GM21717 (cell line): ENCODE measurements at regions not wholly inside any gene's neighbourhood (a gene's known extent, or its start where the extent isn't known, plus 50 kb on each side); places are given as distances from the start of the nearest gene placed in this dataset.

Experiments
- ATAC-seq: cut with Tn5 transposase; IDR thresholded peaks from one replicate; pipeline ENCODE4 v1.9.1; 2021; ENCODE audit warnings: mild to moderate bottlenecking, moderate library complexity; ENCODE audit not compliant: unreplicated experiment

GRCh38 chr6:167643223-167643622 lies 183.5 kb upstream of the AFDN start:
- ATAC-seq: no peak

DNA sequence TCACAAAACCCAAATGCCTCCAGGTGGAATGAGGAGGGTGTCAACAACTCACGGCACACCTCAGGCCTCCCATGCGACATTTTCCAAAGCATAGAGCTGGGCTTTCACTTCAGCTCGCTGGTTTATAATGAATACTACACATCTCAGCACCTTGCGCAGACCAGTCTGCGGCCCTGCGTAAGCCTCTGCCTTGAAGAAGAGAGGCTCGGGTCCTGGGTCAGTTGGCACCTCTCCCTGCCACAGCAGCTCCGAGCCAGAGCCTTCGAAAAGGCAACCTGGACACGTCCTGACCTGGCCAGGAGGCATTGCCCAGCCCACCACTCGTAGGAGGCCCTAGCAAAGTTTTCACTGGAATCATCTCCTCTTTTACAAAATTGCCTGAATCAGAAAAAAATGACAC lies 183.0 kb upstream of the AFDN start:
- no peak for ATAC-seq

GRCh38 chr6:167644412-167645132 lies 182.1 kb upstream of the AFDN start:
- no peak for ATAC-seq

GRCh38 chr6:167645368-167645767 lies 181.3 kb upstream of the AFDN start:
- ATAC-seq: no peak

DNA sequence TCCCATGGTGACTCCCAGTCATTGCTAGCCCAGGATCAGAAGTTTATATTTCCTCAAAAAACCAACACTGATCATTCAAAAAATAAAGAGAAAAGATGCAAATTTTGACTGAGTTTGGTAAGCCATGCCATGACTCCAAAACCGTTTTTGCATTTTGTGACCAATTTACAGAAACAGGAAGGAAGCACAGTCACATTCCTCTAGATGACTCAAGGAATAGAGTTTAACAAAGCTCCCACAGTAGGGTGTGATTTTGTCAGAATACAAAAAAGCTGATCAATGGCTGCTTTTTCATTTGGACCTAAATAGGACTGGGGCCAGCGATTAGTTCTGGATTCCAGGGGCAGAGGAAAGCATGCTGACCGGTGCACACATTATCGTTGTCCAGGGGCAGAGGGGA lies 179.4 kb upstream of the AFDN start:
- no peak for ATAC-seq

GRCh38 chr6:167647737-167648470 lies 178.8 kb upstream of the AFDN start:
- no peak for ATAC-seq

GRCh38 chr6:167648501-167649278 lies 178.0 kb upstream of the AFDN start:
- ATAC-seq: no peak

GRCh38 chr6:167649476-167649875 lies 177.2 kb upstream of the AFDN start:
- ATAC-seq: no peak

- ATAC-seq: no peak
Measured at GRCh38 chr6:167650730-167651317, 175.9 kb upstream of the AFDN start.

GRCh38 chr6:167651318-167652041 lies 175.2 kb upstream of the AFDN start:
- ATAC-seq: no peak

- no peak for ATAC-seq
Measured at GRCh38 chr6:167652042-167652700, 174.5 kb upstream of the AFDN start.

GRCh38 chr6:167652701-167653095 lies 174.0 kb upstream of the AFDN start:
- ATAC-seq: no peak

DNA sequence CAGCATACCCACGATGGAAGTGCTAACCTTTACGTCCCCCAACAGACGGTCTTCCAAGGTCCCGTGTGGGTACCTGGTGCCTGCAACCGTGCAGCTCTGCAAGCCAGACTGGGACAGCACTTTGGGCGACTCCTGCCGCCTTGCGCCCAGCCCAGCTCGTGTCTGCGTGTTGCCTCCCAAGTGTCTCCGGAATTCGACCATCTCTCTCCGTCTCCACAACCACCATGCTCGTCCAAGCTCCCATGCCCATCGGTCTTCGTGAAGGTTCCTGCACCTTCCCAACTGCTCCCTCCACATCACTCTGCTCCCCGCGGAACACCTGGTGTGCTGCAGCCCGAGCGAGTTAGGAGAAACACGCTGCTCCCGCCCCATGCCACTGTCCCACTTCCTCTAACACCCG lies 173.2 kb upstream of the AFDN start:
- no peak for ATAC-seq

DNA sequence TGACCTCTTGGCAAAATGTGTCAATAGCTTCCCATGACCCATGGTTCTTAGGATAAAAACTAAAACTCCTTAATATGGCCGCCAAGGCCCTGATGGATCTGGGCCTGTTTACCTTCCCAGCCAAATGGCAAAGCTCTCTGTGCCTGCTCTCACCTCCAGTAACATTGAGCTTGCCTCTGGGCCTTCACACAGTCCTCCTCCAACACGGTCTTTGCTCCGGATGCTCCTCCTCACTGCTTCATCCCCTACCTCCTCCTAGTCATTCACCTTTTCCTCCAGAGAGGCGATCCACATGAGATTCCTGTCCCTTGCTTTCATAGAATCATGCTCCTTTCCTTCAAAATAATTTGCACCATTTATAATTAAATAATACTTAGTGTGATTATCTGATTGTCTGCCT lies 172.3 kb upstream of the AFDN start:
- ATAC-seq: no peak

- ATAC-seq: no peak
Measured at GRCh38 chr6:167655174-167655821, 171.4 kb upstream of the AFDN start.

DNA sequence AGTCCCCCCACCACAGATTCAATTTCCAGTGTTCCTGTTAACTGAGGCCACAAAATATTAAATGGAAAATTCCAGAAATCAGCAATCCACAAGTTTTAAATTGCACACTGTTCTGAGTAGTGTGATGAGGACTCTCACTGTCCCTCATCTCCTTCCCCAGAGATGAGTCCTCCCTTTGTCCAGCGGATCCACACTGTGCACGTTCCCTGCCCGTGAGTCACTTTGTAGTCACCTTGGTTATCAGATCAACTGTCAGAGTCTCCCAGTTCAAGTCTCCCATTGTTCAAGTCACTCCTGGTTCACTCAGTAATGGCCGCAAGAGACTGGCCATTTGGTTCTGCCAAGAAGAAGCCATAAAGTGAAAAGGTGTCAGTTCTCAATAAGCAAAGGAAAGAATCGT lies 168.6 kb upstream of the AFDN start:
- no peak for ATAC-seq

- ATAC-seq: no peak
Measured at GRCh38 chr6:167659046-167659445, 167.7 kb upstream of the AFDN start.

DNA sequence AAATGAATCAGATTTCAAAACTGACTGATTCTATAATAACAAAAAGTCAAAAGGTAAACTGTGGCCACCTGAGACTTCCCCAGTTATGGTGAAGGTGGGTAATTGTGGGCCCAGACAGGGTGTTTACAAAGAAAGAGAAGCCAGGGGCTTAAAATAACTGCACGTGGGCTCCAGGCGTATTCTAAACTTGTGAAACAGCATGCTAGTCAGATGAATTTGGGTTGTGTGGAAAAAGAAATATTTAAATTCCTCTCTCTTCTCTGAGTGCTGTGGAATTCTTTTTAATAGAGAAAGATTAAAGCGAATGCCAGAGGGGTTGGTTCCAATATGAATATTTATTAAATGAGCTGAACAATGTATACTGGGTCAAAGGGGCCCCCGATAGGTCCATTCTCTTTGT lies 166.3 kb upstream of the AFDN start:
- ATAC-seq: no peak

DNA sequence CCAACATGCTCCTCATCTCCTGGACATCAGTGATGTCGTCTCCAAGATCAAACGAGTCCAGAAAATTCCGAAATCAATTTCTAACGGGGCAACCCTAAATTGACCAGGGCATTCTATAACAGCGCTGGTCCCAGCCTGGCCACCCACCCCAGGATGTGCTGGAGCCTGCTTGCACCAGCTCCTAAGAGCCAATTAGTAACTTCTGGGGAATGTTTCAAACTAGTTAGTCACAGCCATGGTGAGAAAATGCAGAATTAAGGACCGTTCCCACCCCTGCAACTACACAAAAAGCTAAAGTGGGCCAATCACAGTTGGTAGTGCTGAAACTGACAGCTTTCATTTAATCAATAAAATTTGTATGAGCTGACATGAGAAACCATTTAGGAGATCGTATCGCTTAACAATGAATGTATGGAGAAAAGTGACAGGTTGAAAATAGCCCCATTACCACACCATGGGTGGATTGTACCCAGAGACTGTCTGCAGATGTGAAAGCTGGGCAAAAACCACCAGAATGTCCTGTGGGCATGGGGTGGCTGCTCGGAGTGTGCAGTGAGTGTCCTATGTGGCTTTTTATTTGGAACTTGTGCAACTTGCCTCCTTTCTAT lies 165.7 kb upstream of the AFDN start:
- ATAC-seq: no peak
